HG02885 (cell line): ENCODE measurements at regions not wholly inside any gene's neighbourhood (a gene's known extent, or its start where the extent isn't known, plus 50 kb on each side); places are given as distances from the start of the nearest gene placed in this dataset.
"Not testable (repeated sequence)": the region's sequence is repeated elsewhere in the genome, so short reads cannot be mapped to it uniquely, and the experiment has no call there.

ENCODE experiments used
- ATAC-seq: cut with Tn5 transposase; IDR thresholded peaks from one replicate; pipeline ENCODE4 v1.9.1; 2021; ENCODE audit warnings: mild to moderate bottlenecking; ENCODE audit not compliant: unreplicated experiment, poor library complexity

DNA sequence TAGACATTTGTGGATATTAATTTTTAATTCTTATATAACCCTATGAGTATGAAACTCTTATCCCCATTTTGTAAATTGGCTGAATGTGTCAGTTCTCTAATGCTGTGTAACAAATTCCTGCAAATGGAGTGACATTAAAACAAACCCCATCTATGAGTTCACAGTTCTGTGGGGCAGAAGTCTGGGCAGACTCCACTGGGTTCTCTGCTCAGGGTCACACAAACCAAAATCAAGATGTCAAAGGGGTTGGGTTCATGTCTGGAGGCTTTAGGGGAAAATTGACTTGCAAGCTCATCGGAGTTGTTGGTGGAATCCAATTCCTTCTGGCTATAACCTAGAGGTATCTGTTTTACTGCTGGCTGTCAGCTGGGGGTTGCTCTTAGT is 301.6 kb upstream of the PLGLB2 start:
- ATAC-seq, result not testable (repeated sequence)

DNA sequence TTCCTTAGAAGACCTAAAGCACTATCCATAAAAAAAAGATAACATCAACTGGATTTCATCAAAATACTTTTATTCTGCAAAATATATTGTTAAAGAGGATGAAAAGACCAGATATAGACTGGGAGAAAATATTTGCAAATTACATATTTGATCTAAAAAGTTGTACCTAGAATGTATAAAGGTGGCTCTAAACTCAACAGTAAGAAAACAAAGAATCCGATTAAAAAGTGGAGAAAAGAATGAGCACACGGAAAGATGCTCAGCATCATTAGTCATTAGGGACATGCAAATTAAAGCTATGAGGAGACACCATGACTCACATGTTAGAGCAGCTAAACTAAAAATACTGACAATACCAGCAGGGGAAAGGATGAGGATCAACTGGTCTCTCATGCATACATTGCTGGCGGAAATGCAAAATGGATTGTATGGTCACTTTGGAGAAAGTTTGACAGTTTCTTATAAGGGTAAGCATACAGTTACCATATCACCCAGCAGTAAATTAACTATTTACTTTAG is 298.4 kb upstream of the PLGLB2 start:
- ATAC-seq, result peak; percentile 74

DNA sequence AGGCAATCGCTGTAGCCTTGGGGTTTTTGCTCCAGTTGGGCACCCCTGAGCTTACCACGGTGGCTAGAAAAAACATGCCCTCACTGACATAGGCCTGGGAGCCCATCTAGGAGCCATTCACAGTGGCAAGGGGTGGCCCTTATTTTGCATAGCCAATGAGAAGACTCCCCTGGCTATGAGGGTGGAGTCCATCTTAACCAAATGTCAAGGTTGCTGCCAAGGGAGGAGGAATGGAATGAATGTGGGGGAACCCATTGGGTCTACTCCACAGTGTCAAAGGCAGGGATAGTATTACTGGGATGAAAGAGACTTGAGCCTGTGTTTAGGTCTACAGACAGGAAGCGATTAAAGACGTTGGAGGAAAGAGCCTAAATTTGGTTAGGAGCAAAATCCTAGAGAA is 295.7 kb upstream of the PLGLB2 start:
- not testable (repeated sequence) for ATAC-seq

DNA sequence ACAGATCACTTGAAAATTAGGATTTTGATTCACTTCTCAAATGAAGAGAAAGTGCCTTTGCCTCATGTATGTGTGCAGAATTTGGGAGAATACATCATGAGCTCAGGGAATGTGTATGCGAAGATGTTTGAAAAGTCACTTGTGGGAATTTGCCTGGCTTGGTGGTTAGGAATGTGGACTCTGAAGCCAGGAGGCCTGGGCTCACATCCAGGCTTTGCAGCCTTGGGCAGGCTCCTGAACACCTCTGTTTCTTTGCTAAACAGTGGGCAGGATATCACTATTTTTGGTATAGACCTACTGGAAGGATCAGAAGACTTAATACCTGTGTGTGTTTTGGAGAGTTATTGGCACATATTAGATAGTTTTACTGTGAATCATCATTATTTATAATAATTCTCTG is 295.0 kb upstream of the PLGLB2 start:
- ATAC-seq, result not testable (repeated sequence)

DNA sequence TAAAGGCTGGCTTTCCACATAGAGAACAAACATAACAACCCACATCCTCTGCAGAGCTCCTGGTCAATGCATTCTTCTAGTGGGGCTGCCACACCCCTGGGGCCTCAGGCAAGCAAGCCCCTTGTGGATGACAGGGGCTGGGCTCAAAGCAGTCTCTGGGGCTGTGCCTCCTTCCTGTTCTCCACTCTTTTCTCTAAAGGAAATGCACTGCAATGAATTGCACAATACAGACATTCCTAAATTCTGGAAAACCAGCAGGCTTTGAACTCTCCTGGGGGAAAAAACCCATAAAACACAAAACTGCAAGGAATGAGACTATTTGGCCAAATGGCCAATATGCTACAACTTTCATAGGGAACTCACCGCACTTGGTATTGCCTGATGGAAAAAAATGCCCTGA is 293.9 kb upstream of the PLGLB2 start:
- not testable (repeated sequence) for ATAC-seq

DNA sequence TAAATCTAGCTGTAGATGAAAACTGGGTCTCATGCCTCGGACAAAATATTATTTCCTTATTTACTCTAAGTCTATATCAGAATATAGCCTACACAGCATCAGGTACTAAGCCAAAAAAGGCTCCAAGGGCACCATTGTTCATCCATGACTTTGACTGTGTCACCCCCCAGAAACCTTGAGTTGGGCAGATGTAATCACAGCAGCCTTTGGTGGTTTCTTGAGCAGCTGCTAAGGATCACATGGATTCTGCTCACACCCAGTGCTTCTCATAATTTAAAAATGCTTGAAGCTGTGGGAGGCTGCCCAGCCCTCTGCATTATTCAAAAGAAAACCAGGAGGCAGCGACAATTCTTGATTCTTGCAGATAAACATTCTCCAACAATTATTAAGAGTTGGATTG is 293.5 kb upstream of the PLGLB2 start:
- ATAC-seq, result not testable (repeated sequence)

DNA sequence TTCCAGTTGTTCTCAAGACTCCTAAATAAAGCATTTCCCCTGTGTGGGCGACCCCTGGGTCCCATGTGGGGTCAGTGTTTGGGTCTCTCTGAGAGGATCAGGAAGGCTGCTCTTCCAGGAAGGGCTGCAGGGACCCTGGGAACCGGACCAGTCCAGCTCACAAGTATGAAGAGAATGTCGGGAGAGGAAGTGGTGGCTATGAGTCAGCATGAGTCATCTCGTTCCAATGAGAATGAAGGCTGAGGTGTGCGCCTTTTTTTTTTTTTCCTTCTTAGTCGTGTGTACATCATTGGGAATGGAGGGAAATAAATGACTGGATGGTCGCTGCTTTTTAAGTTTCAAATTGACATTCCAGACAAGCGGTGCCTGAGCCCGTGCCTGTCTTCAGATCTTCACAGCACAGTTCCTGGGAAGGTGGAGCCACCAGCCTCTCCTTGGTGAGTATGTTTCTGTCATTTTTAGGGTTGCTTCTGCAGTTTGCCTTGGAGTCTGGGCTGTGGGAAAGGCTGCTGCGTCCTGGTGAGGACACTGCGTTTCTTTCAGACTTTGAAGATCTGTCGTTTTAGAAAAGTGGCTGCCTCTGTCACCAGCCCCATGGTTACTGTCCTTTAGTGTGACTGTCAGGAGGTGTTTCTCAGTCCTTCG is 292.6 kb upstream of the PLGLB2 start:
- peak; percentile 62 for ATAC-seq

DNA sequence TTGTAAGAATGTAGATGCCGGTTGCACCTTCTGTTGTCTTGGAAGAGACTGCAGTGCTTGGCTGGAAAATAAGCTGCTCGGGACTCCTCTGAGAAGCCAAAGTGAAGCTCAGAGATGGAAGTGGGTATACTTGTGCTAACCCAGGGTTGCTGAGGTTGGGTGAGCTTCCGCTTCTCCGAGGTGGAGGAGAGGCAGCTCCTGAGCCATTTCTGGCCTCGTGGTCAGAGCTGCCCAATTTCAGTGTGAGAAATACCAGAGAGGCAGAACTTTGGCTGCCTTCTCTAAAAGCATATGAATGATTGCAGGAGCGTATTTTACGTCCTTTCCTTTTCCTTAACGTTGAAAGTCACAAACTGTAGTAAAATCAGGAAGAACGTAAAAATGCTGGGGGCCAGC is 292.0 kb upstream of the PLGLB2 start:
- peak; percentile 42 for ATAC-seq

DNA sequence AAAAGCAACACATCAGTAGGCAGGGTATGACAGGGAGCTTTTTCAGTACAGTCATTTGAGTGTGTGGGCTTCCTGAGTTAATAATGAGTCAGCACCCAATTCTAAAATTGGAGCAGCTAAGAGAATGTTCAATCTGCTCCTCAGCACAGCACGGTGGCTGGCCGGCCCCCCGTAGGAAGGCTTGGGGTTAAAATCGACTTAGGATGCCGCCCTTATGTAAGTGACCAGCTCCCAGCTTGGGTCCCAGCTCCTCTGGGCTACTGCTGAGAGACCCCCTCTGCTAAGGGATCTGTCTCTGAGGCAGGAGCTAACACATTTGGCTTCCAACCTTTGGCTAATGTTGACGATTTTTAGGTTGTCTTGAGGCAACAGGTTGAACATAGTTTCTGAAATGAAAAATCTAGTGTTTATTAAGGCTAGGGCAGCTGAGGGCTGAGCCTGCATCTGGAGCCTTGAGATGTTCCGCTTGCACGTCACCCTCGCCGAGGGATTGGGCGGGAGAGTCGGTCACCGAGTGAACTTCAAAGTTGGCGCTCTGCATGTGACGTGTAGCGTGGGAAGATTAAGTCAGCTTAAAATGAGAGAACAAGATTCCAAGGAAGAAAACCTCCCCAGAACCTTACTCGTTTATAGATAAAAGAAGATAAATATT is 291.3 kb upstream of the PLGLB2 start:
- ATAC-seq, result peak; percentile 74

DNA sequence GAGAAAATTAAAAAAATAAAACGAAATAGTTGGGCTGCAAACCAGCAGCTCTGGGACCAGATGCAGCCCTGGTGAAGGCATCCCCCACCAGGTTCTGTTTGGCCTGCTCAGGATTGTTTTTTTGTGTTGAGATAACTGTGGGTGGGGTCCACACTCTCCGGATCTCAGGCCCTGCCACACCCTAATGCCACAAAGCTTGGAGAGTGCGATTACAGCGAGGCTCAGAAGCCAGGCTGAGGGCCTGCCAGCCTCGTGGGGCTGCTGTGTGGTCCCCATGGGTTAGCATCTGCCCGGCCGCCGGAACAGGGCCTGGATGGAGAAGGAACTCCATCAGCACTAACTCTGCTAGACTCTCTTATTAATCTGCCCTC is 290.8 kb upstream of the PLGLB2 start:
- ATAC-seq, result not testable (repeated sequence)

DNA sequence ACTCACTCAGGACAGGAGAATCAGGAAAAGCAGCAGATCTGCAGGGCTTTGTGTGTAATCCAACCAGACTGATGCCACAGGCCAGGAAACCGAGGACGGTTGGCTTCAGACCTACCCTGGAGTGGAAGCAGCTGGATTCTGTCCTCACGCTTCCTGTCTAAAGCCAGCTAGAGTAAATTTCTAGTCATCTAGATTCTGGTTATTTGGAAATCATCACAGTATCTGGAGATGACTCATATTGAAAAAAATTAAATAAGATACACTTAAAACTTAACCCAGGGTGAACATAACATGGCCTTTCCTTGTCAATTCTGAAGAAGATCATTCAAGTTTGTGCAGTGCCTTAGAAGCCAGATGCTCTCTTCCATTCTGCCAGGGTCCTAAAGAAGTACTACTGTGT is 288.9 kb upstream of the PLGLB2 start:
- ATAC-seq, result not testable (repeated sequence)

DNA sequence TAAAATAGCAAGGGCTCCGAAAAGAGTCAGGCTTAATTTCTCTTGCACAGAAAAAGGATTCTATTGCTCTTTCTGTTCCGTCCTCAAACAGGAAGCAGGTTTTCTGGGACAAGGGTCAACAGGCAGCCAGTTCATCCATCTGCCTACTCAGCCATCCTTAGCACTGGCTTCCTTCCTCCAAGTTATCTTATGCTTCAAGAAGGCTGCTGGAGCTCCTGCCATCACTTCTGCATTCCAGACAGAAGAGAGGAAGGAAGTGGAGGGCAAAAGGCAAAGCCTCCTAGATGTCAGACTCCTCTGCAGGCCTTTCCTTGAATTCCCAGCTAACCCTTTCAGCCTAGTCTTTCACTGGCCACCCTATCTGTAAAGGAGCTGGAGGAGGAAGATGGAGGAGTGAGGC is 287.8 kb upstream of the PLGLB2 start:
- ATAC-seq, result not testable (repeated sequence)

DNA sequence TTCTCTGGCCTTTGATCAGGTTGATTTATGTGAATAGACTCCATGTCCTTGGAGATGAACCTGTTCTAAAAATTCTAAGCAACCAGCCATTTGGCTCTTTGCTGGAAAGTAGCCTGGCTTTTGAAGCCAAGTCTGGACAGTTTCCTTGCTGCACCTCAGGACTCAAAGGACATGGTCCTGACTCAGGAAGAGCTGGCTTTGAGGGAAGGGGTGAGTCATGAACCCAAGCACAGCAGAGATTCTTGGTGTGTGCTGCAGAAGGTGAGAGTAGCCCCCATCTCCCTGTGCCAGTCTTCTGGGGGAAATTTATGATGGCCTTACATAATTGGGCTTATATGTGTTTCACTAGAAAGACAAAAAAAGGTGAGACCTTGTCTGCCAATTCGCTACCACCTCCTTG is 287.2 kb upstream of the PLGLB2 start:
- not testable (repeated sequence) for ATAC-seq

DNA sequence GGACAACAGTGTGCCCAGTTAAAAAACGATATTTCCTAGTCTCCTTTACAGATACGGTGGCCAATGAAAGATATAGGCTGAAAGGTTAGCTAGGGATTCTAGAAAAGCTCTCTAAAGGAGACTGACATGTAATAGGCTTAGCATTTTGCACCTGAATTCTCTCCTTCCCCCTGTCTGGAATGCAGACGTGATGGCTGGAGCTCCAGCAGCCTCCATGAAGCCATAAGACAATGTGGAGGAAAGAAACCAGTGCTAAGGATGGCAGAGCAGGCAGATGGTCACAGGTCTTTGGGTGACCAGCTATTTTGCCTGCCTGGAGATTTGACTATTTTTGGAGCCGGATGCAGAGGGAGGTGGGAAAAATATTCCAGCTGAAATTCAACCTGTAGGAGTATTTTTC is 286.2 kb upstream of the PLGLB2 start:
- not testable (repeated sequence) for ATAC-seq

DNA sequence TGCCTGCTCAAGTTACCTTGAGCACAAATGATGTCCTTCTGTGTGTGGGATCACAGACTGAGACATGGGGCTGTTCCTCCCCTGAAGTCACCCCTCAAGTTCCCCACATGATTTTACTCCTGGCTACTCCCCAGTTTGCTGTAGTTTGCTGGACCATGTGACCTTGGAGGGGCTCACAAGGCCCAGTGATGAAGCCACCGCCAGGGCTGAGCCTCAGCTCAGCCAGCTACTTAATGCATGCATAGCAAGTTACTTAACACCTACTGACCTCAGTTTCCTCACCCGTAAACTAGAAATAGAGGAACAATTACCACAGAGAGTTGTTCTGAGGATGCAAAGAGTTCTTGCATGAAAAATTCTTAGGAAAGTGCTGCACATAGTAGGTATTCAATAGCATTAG is 283.7 kb upstream of the PLGLB2 start:
- not testable (repeated sequence) for ATAC-seq

DNA sequence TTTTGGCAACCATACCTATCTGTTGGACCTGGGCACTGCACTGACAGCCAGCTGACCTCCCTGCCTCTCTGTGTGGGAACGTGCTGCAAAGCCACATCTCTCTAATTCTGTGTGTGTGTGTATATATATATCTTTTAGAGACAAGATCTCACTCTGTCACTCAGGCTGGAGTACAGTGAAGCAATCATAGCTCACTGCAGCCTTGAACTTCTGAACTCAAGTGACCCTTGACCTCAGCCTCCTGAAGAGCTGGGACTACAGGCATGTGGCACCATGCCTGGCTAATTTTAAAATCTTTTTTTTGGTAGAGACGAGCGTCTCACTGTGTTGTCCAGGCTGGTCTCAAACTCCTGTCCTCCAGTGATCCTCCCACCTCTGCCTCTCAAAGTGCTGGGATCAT is 282.2 kb upstream of the PLGLB2 start:
- not testable (repeated sequence) for ATAC-seq

DNA sequence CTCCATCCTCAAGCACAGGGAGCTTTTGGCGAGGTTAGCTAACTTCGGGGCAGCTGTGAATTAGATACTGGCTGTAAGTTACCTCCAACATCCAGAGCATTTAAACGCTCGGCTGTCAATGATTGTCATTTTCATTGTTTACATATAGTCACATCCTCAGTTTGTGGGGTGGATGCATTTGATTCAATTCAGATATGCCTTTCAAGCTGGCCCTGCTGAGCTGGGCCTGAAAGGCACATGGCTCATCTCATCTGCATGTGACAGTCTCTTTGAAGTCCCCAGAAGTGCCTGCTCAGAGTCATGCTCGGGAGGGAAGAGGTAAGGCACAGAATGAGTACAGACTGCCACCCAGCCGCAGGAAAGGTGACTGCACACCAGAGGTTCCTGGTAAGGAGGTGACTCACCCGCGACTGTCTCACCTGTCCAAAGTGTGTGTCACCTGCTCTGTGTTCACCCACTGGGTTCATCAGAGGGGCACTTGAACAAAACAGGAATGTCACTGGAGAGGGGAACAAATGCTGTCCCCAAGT is 281.2 kb upstream of the PLGLB2 start:
- peak; percentile 55 for ATAC-seq

DNA sequence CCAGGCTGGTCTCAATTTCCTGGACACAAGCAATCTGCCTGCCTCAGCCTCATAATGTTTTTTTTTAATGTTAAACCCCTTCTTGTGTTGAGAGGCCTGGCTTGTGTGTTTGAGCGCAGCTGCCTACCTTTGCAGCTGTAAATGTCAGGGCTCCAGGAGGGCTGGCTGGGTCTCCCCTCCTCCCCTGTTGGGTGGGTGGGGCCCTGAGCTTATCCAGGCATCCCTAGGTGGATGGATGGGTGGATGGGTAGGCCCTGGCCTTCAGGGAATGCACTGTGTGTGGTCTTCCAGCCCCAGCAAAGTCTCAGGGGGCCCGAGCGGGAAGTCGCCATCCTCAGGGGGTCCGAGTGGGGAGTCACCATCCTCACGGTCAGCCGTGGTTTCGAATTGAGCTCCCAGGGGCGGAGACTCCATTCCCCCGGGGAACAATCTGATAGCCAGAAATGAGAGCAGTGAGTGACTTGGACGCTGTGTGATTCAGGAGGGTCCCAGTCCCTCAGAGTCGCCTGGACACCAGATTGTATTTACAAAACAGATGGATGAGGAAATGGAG is 279.4 kb upstream of the PLGLB2 start:
- not testable (repeated sequence) for ATAC-seq

DNA sequence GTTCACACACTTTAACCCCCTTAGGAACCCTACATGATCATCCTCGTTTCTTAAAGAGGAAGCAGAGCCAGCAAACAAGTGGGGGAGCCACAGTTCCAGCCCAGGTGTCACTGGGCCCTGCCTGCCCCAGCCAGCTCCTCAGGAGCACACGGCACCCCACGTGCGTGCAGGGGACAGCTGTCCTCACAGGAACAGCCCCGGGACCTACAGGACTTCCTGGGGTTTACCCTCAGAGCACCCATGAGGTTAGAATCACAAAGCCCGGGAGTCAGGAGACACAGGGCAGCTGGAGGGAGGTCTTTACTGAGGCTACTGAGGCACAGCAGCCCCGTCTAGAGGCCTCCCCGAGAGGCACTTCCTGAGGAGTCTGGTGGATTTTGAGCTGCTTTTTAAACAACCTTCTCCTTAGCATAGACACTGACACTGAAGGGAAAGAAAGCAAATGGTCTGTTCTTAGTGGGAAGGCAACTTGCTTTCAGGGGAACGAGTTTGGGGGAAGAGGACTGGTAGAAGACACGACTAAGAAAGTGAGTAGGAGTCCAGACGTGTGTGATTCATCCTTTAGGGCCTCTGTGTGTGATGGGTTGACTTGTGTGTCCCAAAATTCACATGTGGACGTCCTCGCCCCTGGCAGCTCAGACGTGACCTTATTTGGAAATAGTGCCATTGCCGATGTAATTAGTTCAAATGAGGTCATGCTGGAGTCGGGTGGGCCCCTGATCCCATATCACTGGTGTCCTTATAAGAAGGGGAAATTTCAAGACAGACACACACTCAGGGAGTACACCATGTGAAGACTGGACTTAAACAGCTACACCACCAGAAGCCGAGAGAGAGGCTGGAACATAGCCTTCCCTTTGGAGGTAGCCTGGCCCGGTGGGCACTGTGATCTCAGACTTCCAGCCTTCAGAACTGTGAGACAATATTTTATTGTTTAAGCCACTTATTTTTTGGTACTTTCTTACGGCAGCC is 278.4 kb upstream of the PLGLB2 start:
- ATAC-seq, result peak; percentile 41
